Trophoblast cell (in vitro differentiated cells and primary cell): ENCODE measurements at regions not wholly inside any gene's neighbourhood (a gene's known extent, or its start where the extent isn't known, plus 50 kb on each side); places are given as distances from the start of the nearest gene placed in this dataset.

Experiments
- DNase-seq, 2 donors: peaks; one replicate each; pipeline ENCODE4 v3.0.0-alpha.2; 2016
- H2AFZ ChIP-seq: 2 replicates; pipeline ENCODE4 v1.6.1; 2013; ENCODE audit warnings: low read length, moderate library complexity, mild to moderate bottlenecking; ENCODE audit not compliant: insufficient read depth, poor library complexity
- H2AK5ac ChIP-seq: 2 replicates; pipeline ENCODE4 v1.6.1; 2013; ENCODE audit warnings: mild to moderate bottlenecking, low read length
- H2BK120ac ChIP-seq: 2 replicates; pipeline ENCODE4 v1.6.1; 2013; ENCODE audit warnings: low read length, mild to moderate bottlenecking, moderate library complexity; ENCODE audit not compliant: insufficient read depth, poor library complexity
- H2BK12ac ChIP-seq: 2 replicates; pipeline ENCODE4 v1.6.1; 2013; ENCODE audit warnings: mild to moderate bottlenecking, low read length, moderate library complexity
- H2BK5ac ChIP-seq: 2 replicates; pipeline ENCODE4 v1.6.1; 2013; ENCODE audit warnings: low read length, low read depth, moderate library complexity, mild to moderate bottlenecking; ENCODE audit not compliant: poor library complexity
- H3K14ac ChIP-seq: 2 replicates; pipeline ENCODE4 v1.6.1; 2013; ENCODE audit warnings: mild to moderate bottlenecking, low read length
- H3K18ac ChIP-seq: 2 replicates; pipeline ENCODE4 v1.6.1; 2013; ENCODE audit warnings: mild to moderate bottlenecking, low read length
- H3K23ac ChIP-seq: 2 replicates; pipeline ENCODE4 v1.6.1; 2013; ENCODE audit warnings: low read length
- H3K27ac ChIP-seq: 2 replicates; pipeline ENCODE4 v1.5.1; 2013; ENCODE audit warnings: low read depth, mild to moderate bottlenecking, inconsistent platforms, low read length, moderate library complexity
- H3K27me3 ChIP-seq: 2 replicates; pipeline ENCODE4 v1.6.1; 2013; ENCODE audit warnings: inconsistent platforms, mild to moderate bottlenecking, low read length, moderate library complexity; ENCODE audit not compliant: insufficient read depth
- H3K36me3 ChIP-seq, 2 experiments: 1 replicate in 1 of 2; 2 replicates in 1 of 2; pipeline ENCODE4 v1.6.1; 2013; ENCODE audit warnings: low read length in 2 of 2, mild to moderate bottlenecking in 2 of 2, moderate library complexity in 1 of 2; ENCODE audit not compliant: insufficient read depth in 2 of 2, control insufficient read depth in 1 of 2
- H3K4ac ChIP-seq: 2 replicates; pipeline ENCODE4 v1.6.1; 2013; ENCODE audit warnings: low read depth, mild to moderate bottlenecking, low read length, moderate library complexity
- H3K4me1 ChIP-seq, 2 experiments: 1 replicate in 1 of 2; 2 replicates in 1 of 2; pipeline ENCODE4 v1.6.1; 2013; ENCODE audit warnings: low read length in 2 of 2, mild to moderate bottlenecking in 2 of 2, moderate library complexity in 1 of 2; ENCODE audit not compliant: insufficient read depth in 2 of 2, control insufficient read depth in 1 of 2
- H3K4me2 ChIP-seq: 2 replicates; pipeline ENCODE4 v1.6.1; 2013; ENCODE audit warnings: inconsistent platforms, mild to moderate bottlenecking, low read length, moderate library complexity
- H3K4me3 ChIP-seq: 2 replicates; pipeline ENCODE4 v1.5.1; 2013; ENCODE audit warnings: mild to moderate bottlenecking, low read depth, low read length, inconsistent platforms
- H3K79me1 ChIP-seq: one replicate; pipeline ENCODE4 v1.6.1; 2013; ENCODE audit warnings: low read length
- H3K79me2 ChIP-seq: 2 replicates; pipeline ENCODE4 v1.6.1; 2013; ENCODE audit warnings: low read length, mild to moderate bottlenecking; ENCODE audit not compliant: control insufficient read depth, insufficient read depth, poor library complexity
- H3K9ac ChIP-seq: 2 replicates; pipeline ENCODE4 v1.6.1; 2013; ENCODE audit warnings: mild to moderate bottlenecking, low read length
- H3K9me3 ChIP-seq: 2 replicates; pipeline ENCODE4 v1.6.1; 2013; ENCODE audit warnings: low read depth, mild to moderate bottlenecking, control low read depth, inconsistent platforms, low read length; ENCODE audit not compliant: insufficient read depth
- H4K12ac ChIP-seq: 2 replicates; pipeline ENCODE4 v1.6.1; 2013; ENCODE audit warnings: low read depth, mild to moderate bottlenecking, low read length, moderate library complexity
- H4K8ac ChIP-seq: 2 replicates; pipeline ENCODE4 v1.6.1; 2013; ENCODE audit warnings: low read depth, mild to moderate bottlenecking, low read length, moderate library complexity
- H4K91ac ChIP-seq: one replicate; pipeline ENCODE4 v1.6.1; 2013; ENCODE audit warnings: low read depth, mild to moderate bottlenecking, low read length, moderate library complexity
- WGBS: extraction: QIAGEN DNeasy Blood & Tissue Kit; methylation state at CpG from one replicate; pipeline ENCODE4 v1.1.7; 2013; ENCODE audit warnings: missing lambda C conversion rate; ENCODE audit not compliant: insufficient read length, insufficient coverage; ENCODE audit errors: extremely low coverage; 5-methylcytosine and 5-hydroxymethylcytosine counted together

- Histone ChIP-seq H3K4me3 (no peak overlapping the region), H2BK120ac (no peak overlapping the region), H2AK5ac (no peak overlapping the region), H4K91ac (no peak overlapping the region), H3K4ac (no peak overlapping the region), H3K79me1 (no peaks in the 10 kb centered on the region), H3K79me2 (no peaks in the 10 kb centered on the region), H3K14ac (no peak overlapping the region), H3K9ac (no peak overlapping the region), H3K18ac (no peak overlapping the region), H3K27me3 (no peaks in the 10 kb centered on the region), H4K8ac (no peak overlapping the region), H3K36me3 (no peaks in the 10 kb centered on the region), H2AFZ (no peak overlapping the region), H2BK5ac (no peak overlapping the region), H3K4me1 (no peaks in the 10 kb centered on the region), H4K12ac (no peak overlapping the region), H3K27ac (no peak overlapping the region), H3K4me2 (no peak overlapping the region), H2BK12ac (no peak overlapping the region), H3K9me3 (no peaks in the 10 kb centered on the region), H3K23ac (no peak overlapping the region)
- DNase-seq, result no peak
- no CpG with 5 or more reads among the region's 1 CpG for WGBS
These were observed 231.3 kb downstream of the JRKL start for GRCh38 chr11:96621161-96621560.

DNA sequence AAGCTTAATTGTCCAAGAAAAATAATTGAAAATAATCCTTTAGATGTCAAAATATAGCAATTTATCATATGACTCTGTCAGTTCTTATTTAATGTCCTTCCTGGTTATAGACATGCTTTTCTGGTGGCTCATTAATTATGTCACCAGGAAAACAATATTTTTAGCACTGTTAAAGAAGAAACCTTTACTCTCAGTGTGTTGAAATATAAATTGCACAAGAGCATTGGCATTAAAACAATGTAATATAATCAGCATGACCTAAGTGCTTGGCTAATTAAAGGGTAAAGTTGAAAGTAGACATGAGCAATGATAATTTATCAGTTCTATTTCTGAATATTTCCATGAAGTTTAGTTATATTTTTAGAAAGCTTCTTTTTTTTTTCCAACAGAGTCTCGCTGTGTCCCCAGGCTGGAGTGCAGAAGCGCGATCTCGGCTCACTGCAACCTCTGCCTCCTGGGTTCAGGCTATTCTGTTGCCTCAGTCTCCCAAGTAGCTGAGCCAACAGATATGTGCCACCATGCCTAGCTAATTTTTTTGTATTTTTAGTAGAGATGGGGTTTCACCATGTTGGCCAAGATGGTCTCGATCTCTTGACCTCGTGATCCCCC, 232.3 kb downstream of the JRKL start:
- no peak overlapping the region for H2BK5ac ChIP-seq
- H3K4me2 ChIP-seq, result no peak overlapping the region
- DNase-seq, result peak in 1 of 2 donors; percentile 40
- no peak overlapping the region for H4K12ac ChIP-seq
- H3K9me3 ChIP-seq, result no peaks in the 10 kb centered on the region
- no peaks in the 10 kb centered on the region for H3K79me2 ChIP-seq
- no peaks in the 10 kb centered on the region for H3K79me1 ChIP-seq
- H2AFZ ChIP-seq, result no peak overlapping the region
- no peak overlapping the region for H2BK120ac ChIP-seq
- H3K23ac ChIP-seq, result no peak overlapping the region
- no peaks in the 10 kb centered on the region for H3K27me3 ChIP-seq
- no peak overlapping the region for H4K8ac ChIP-seq
- H4K91ac ChIP-seq, result no peak overlapping the region
- H3K14ac ChIP-seq, result no peak overlapping the region
- no peak overlapping the region for H2BK12ac ChIP-seq
- H3K9ac ChIP-seq, result no peak overlapping the region
- no peak overlapping the region for H3K4ac ChIP-seq
- no peak overlapping the region for H3K4me3 ChIP-seq
- H3K4me1 ChIP-seq, result no peaks in the 10 kb centered on the region
- H3K27ac ChIP-seq, result no peak overlapping the region
- no CpG with 5 or more reads among the region's 6 CpGs for WGBS
- no peak overlapping the region for H2AK5ac ChIP-seq
- H3K36me3 ChIP-seq, result no peaks in the 10 kb centered on the region
- H3K18ac ChIP-seq, result no peak overlapping the region

GRCh38 chr11:96624126-96624525, 234.3 kb downstream of the JRKL start:
- H2AFZ ChIP-seq, result no peak overlapping the region
- no CpG with 5 or more reads among the region's 2 CpGs for WGBS

GRCh38 chr11:96627376-96627775, 237.6 kb downstream of the JRKL start:
- no peak overlapping the region for H3K9ac ChIP-seq
- H2AK5ac ChIP-seq, result no peak overlapping the region
- no peak overlapping the region for H2BK5ac ChIP-seq
- H4K8ac ChIP-seq, result no peak overlapping the region
- no peak overlapping the region for H3K23ac ChIP-seq
- no peak overlapping the region for H3K4ac ChIP-seq
- no peak overlapping the region for H3K4me3 ChIP-seq
- H3K18ac ChIP-seq, result no peak overlapping the region
- no peak for DNase-seq
- no peak overlapping the region for H2AFZ ChIP-seq
- no peak overlapping the region for H3K4me2 ChIP-seq
- no peak overlapping the region for H3K27ac ChIP-seq
- H3K27me3 ChIP-seq, result no peaks in the 10 kb centered on the region
- no CpG with 5 or more reads among the region's 2 CpGs for WGBS
- H4K12ac ChIP-seq, result no peak overlapping the region
- no peak overlapping the region for H2BK12ac ChIP-seq
- no peaks in the 10 kb centered on the region for H3K79me1 ChIP-seq
- no peaks in the 10 kb centered on the region for H3K79me2 ChIP-seq
- H2BK120ac ChIP-seq, result no peak overlapping the region
- H3K9me3 ChIP-seq, result no peaks in the 10 kb centered on the region
- H3K36me3 ChIP-seq, result no peaks in the 10 kb centered on the region
- H4K91ac ChIP-seq, result no peak overlapping the region
- H3K4me1 ChIP-seq, result no peaks in the 10 kb centered on the region
- no peak overlapping the region for H3K14ac ChIP-seq

More at GRCh38 chr11:96624126-96624525, 234.3 kb downstream of the JRKL start:
- Histone ChIP-seq H4K91ac (no peak overlapping the region), H2BK12ac (no peak overlapping the region), H3K79me2 (no peaks in the 10 kb centered on the region), H3K9ac (no peak overlapping the region), H4K8ac (no peak overlapping the region), H3K14ac (no peak overlapping the region), H3K36me3 (no peaks in the 10 kb centered on the region), H3K4me3 (no peak overlapping the region), H3K27me3 (no peaks in the 10 kb centered on the region), H3K18ac (no peak overlapping the region), H3K27ac (no peak overlapping the region), H3K23ac (no peak overlapping the region), H3K9me3 (no peaks in the 10 kb centered on the region), H3K4ac (no peak overlapping the region), H3K4me1 (no peaks in the 10 kb centered on the region), H2BK120ac (no peak overlapping the region), H3K4me2 (no peak overlapping the region), H2BK5ac (no peak overlapping the region), H4K12ac (no peak overlapping the region), H2AK5ac (no peak overlapping the region), H3K79me1 (no peaks in the 10 kb centered on the region)
- DNase-seq, result no peak
